Aorta (tissue), 5 donors: ENCODE measurements at regions not wholly inside any gene's neighbourhood (a gene's known extent, or its start where the extent isn't known, plus 50 kb on each side); places are given as distances from the start of the nearest gene placed in this dataset.

Experiments
- ATAC-seq: fragments of 200-7000 bp; cut with Tn5 transposase; one replicate; pipeline ENCODE4 v1.9.1; 2022; ENCODE audit warnings: moderate library complexity; ENCODE audit not compliant: low FRiP score
- DNase-seq, 2 donors: peaks; one replicate each; pipeline ENCODE4 v3.0.0-alpha.2; 2020
- H3K27ac ChIP-seq, 2 donors: one replicate each; pipeline ENCODE4 v1.5.1; 2013; ENCODE audit warnings: low read length in 2 of 2, mild to moderate bottlenecking in 2 of 2, moderate library complexity in 2 of 2, control low read depth in 1 of 2, inconsistent platforms in 1 of 2, low read depth in 1 of 2
- H3K27me3 ChIP-seq, 2 donors: one replicate each; pipeline ENCODE4 v1.6.1; 2013; ENCODE audit warnings: control low read depth in 1 of 2, low read length in 1 of 2, mild to moderate bottlenecking in 1 of 2, moderate library complexity in 1 of 2; ENCODE audit not compliant: insufficient read depth in 2 of 2, control insufficient read depth in 1 of 2
- H3K36me3 ChIP-seq, 2 donors: one replicate each; pipeline ENCODE4 v1.6.1; 2013; ENCODE audit warnings: control low read depth in 1 of 2, low read length in 1 of 2, mild to moderate bottlenecking in 1 of 2; ENCODE audit not compliant: insufficient read depth in 2 of 2, control insufficient read depth in 1 of 2
- H3K4me1 ChIP-seq, 2 donors: one replicate each; pipeline ENCODE4 v1.6.1; 2013; ENCODE audit warnings: low read length in 2 of 2, control low read depth in 1 of 2, mild to moderate bottlenecking in 1 of 2, moderate library complexity in 1 of 2; ENCODE audit not compliant: insufficient read depth in 2 of 2, control insufficient read depth in 1 of 2
- H3K4me3 ChIP-seq, 2 donors: one replicate each; pipeline ENCODE4 v1.5.1; 2013; ENCODE audit warnings: low read length in 2 of 2, control low read depth in 1 of 2, mild to moderate bottlenecking in 1 of 2
- H3K9me3 ChIP-seq: one replicate; pipeline ENCODE4 v1.6.1; 2013; ENCODE audit warnings: mild to moderate bottlenecking, low read length; ENCODE audit not compliant: control insufficient read depth
- WGBS, 2 donors: extraction: QIAGEN DNeasy Blood & Tissue Kit; methylation state at CpG; one replicate each; pipeline ENCODE4 v1.1.7; 2013; 5-methylcytosine and 5-hydroxymethylcytosine counted together
- intact Hi-C, 2 donors: fragments of 100-400 bp; cut with DNase I; formaldehyde crosslinking; loops; one replicate each; pipeline versions ENCODE4 v1.14.2 to v1.15.0; 2022
- donor health status: healthy with polysubstance abuse.
- donor health status: Bipolar disorder and iron deficiency.
- donor health status: DM: no; HTN: no; CAD: no.
- donor health status: DM: no; HTN: no; CAD: no.
- donor health status: DM: yes; HTN: yes; CAD: no.

GRCh38 chr20:56689318-56689717, 60.2 kb downstream of the TFAP2C start:
- WGBS, 2 donors = 10 to 16% methylated on average over 6 to 7 of the region's 7 CpGs
- intact Hi-C loops = no loop called here

GRCh38 chr20:56689852-56690485, 60.9 kb downstream of the TFAP2C start:
- Histone ChIP-seq H3K27ac (no peak overlapping the region), H3K4me1 (no peaks in the 10 kb centered on the region), H3K9me3 (no peaks in the 10 kb centered on the region), H3K36me3 (no peaks in the 10 kb centered on the region), H3K4me3 (no peak overlapping the region), H3K27me3 (no peaks in the 10 kb centered on the region)
- intact Hi-C loops = no loop called here
- ATAC-seq (no peak), DNase-seq (no peak)
- WGBS, 2 donors = 62 to 64% methylated on average over 8 of the region's 8 CpGs

More at GRCh38 chr20:56689318-56689717, 60.2 kb downstream of the TFAP2C start:
- Histone ChIP-seq H3K4me1 (no peaks in the 10 kb centered on the region), H3K27ac (no peak overlapping the region), H3K27me3 (no peaks in the 10 kb centered on the region), H3K36me3 (no peaks in the 10 kb centered on the region), H3K4me3 (no peak overlapping the region), H3K9me3 (no peaks in the 10 kb centered on the region)
- DNase-seq (no peak), ATAC-seq (no peak)

GRCh38 chr20:56690531-56691175, 61.5 kb downstream of the TFAP2C start:
- H3K4me3 ChIP-seq = no peak overlapping the region
- DNase-seq = no peak
- H3K9me3 ChIP-seq = no peaks in the 10 kb centered on the region
- no peak overlapping the region for H3K27ac ChIP-seq
- H3K27me3 ChIP-seq = no peaks in the 10 kb centered on the region
- intact Hi-C loops = no loop called here
- ATAC-seq = no peak
- no peaks in the 10 kb centered on the region for H3K36me3 ChIP-seq
- WGBS, 2 donors = 47 to 49% methylated on average over 11 of the region's 11 CpGs
- H3K4me1 ChIP-seq = no peaks in the 10 kb centered on the region

- no peaks in the 10 kb centered on the region for H3K9me3 ChIP-seq
- ATAC-seq = no peak
- H3K27me3 ChIP-seq = no peaks in the 10 kb centered on the region
- intact Hi-C loops = no loop called here
- 51 to 55% methylated on average over 11 of the region's 11 CpGs for WGBS, 2 donors
- DNase-seq = no peak
- no peaks in the 10 kb centered on the region for H3K4me1 ChIP-seq
- H3K36me3 ChIP-seq = no peaks in the 10 kb centered on the region
- no peak overlapping the region for H3K4me3 ChIP-seq
- no peak overlapping the region for H3K27ac ChIP-seq
Observed at GRCh38 chr20:56691325-56691998, 62.4 kb downstream of the TFAP2C start.

- WGBS, 2 donors = 88 to 94% methylated on average over 5 of the region's 5 CpGs
- H3K4me1 ChIP-seq = no peaks in the 10 kb centered on the region
- no peaks in the 10 kb centered on the region for H3K36me3 ChIP-seq
- H3K27me3 ChIP-seq = no peaks in the 10 kb centered on the region
- no peak overlapping the region for H3K27ac ChIP-seq
- H3K4me3 ChIP-seq = no peak overlapping the region
- ATAC-seq (no peak), DNase-seq (no peak)
- intact Hi-C loops = no loop called here
- no peaks in the 10 kb centered on the region for H3K9me3 ChIP-seq
Observed at GRCh38 chr20:56693217-56693616, 64.1 kb downstream of the TFAP2C start.

GRCh38 chr20:56697476-56697875, 68.4 kb downstream of the TFAP2C start:
- no peaks in the 10 kb centered on the region for H3K4me1 ChIP-seq
- no peaks in the 10 kb centered on the region for H3K9me3 ChIP-seq
- H3K27ac ChIP-seq = no peak overlapping the region
- DNase-seq = no peak
- H3K36me3 ChIP-seq = no peaks in the 10 kb centered on the region
- no peaks in the 10 kb centered on the region for H3K27me3 ChIP-seq
- ATAC-seq = no peak
- intact Hi-C loops = no loop called here
- WGBS, 2 donors = 61 to 69% methylated on average over 11 of the region's 11 CpGs
- no peak overlapping the region for H3K4me3 ChIP-seq

GRCh38 chr20:56698297-56698696, 69.2 kb downstream of the TFAP2C start:
- ATAC-seq = no peak

GRCh38 chr20:56698749-56699148, 69.6 kb downstream of the TFAP2C start:
- intact Hi-C loops = no loop called here
- ATAC-seq (no peak), DNase-seq (no peak)
- Histone ChIP-seq H3K9me3 (no peaks in the 10 kb centered on the region), H3K36me3 (no peaks in the 10 kb centered on the region), H3K4me3 (no peak overlapping the region), H3K27me3 (no peaks in the 10 kb centered on the region), H3K4me1 (no peaks in the 10 kb centered on the region), H3K27ac (no peak overlapping the region)
- WGBS, 2 donors = 31 to 36% methylated on average over 6 to 7 of the region's 7 CpGs

More at GRCh38 chr20:56698297-56698696, 69.2 kb downstream of the TFAP2C start:
- no peak overlapping the region for H3K4me3 ChIP-seq
- 50 to 59% methylated on average over 3 of the region's 3 CpGs for WGBS, 2 donors
- intact Hi-C loops = no loop called here
- no peak for DNase-seq
- H3K36me3 ChIP-seq = no peaks in the 10 kb centered on the region
- H3K27ac ChIP-seq = no peak overlapping the region
- no peaks in the 10 kb centered on the region for H3K9me3 ChIP-seq
- H3K4me1 ChIP-seq = no peaks in the 10 kb centered on the region
- H3K27me3 ChIP-seq = no peaks in the 10 kb centered on the region
